GM12874 (cell line): ENCODE measurements at regions not wholly inside any gene's neighbourhood (a gene's known extent, or its start where the extent isn't known, plus 50 kb on each side); places are given as distances from the start of the nearest gene placed in this dataset.

ENCODE experiments used
- CTCF ChIP-seq: IDR thresholded peaks from 2 replicates; pipeline ENCODE4 v1.5.1; 2011; ENCODE audit warnings: low read depth, mild to moderate bottlenecking, control low read depth, low read length, moderate library complexity; ENCODE audit not compliant: insufficient read depth

GRCh38 chr2:78353168-78353567 lies 672.3 kb upstream of the REG3G start:
- TF ChIP-seq CTCF = no peak

GRCh38 chr2:78355967-78356366 lies 669.5 kb upstream of the REG3G start:
- no peak for TF ChIP-seq CTCF

GRCh38 chr2:78383576-78383975 lies 641.9 kb upstream of the REG3G start:
- TF ChIP-seq CTCF = no peak

- TF ChIP-seq CTCF = no peak
These were observed 628.3 kb upstream of the REG3G start for GRCh38 chr2:78397198-78397597.

GRCh38 chr2:78407960-78408794 lies 617.3 kb upstream of the REG3G start:
- TF ChIP-seq CTCF = no peak

GRCh38 chr2:78408795-78409118 lies 616.7 kb upstream of the REG3G start:
- TF ChIP-seq CTCF = no peak

GRCh38 chr2:78411303-78411702 lies 614.2 kb upstream of the REG3G start:
- no peak for TF ChIP-seq CTCF
